HL-60/S4 treated with phorbol 12-myristate 13-acetate at 8.2 ng/mL for 4 days and 3 days (cell line): ENCODE measurements at regions not wholly inside any gene's neighbourhood (a gene's known extent, or its start where the extent isn't known, plus 50 kb on each side); places are given as distances from the start of the nearest gene placed in this dataset.

ENCODE experiments used
- in situ Hi-C: fragments of 300-500 bp; cut with MboI; formaldehyde crosslinking; loops from 2 replicates; pipeline ENCODE4 v1.15.0; 2022; ENCODE audit warnings: low sequenced_read_pairs

GRCh38 chr1:39085174-39085573, 59.0 kb downstream of the NDUFS5 start:
- in situ Hi-C loops = no loop called here

DNA sequence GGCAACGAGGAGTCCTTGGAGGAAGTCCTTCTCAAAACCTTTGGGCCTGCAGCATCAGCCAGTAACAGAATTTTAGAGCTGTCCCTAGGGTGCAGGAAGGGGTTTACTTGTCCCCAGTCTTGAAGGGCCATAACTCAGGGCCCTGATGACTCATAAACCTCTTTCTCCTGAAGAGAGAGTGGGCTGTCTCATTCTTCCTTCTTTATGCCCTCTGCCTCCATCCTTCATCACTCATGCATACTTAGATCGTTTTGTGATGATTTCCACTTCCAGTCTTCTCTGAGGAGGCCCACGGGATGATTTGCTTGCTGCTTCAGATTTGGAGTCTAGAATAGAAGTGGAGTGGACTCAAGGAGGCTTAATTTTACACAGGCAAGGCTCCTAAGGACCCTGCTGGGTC, 60.2 kb downstream of the NDUFS5 start:
- in situ Hi-C loops = no loop called here

DNA sequence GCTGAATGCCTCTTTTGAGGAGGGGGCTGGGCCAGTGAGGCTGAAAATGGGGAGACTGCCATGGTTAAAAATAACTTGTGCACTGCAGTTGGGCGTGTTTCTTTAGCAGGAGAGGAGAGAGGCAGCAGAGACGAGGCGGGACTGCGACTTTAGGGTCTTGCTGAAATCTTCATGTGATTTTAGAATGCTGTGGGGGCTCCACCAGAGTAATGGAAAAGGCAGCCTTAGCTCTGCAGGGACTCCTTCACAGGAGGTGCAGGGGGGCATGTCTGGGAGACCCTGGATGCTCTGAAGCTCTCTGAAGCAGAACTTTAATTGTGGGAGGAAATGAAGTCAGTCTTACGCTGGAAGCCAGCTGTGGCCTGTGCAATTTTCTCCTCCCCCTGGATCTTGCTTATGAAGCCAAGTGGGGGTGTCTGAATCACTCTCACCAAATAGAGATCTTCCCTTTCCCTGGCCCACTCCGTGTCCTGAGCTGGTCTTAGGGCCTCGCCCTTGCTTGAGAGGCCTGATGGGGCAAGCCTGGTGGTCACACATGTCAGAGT, 60.8 kb downstream of the NDUFS5 start:
- in situ Hi-C loops = no loop called here

DNA sequence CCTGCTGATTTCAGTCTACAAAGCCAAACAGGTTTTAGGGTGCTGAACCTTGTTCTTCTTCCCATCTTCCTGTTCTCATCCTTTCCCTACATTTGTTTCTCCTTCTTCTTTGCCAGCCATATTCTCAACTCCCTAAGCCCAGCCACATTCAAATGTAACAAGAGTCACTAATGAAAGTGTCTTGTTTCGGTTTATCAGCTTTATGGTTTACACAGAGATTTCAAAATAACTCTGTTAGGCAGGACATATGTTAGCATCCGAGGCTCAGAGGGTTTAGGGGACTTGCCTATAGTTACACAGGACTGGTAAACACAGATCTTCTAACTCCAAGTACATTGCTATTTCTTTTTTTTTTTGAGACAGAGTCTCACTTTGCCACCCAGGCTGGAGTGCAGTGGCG, 61.3 kb downstream of the NDUFS5 start:
- in situ Hi-C loops = no loop called here

DNA sequence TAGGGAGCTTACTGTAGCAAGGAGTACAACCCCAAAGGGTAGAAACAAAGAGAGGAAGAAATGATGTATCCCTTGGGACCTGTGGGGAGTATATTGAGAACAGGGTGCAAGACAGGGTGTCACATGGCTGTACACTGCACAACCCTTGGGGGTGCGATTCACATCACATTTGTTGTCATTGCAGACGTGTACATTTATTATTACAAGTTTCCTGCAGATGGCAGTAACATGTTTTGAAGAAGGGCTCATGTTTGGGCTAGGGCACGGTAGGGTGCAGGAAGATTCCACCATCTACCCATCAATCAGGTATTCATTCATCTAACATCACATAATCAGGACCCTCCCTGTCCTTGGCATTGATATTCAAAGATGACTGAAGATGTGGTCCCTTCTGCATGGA, 62.5 kb downstream of the NDUFS5 start:
- in situ Hi-C loops = no loop called here

- in situ Hi-C loops = no loop called here
These were observed 63.9 kb downstream of the NDUFS5 start for GRCh38 chr1:39089931-39090521.

DNA sequence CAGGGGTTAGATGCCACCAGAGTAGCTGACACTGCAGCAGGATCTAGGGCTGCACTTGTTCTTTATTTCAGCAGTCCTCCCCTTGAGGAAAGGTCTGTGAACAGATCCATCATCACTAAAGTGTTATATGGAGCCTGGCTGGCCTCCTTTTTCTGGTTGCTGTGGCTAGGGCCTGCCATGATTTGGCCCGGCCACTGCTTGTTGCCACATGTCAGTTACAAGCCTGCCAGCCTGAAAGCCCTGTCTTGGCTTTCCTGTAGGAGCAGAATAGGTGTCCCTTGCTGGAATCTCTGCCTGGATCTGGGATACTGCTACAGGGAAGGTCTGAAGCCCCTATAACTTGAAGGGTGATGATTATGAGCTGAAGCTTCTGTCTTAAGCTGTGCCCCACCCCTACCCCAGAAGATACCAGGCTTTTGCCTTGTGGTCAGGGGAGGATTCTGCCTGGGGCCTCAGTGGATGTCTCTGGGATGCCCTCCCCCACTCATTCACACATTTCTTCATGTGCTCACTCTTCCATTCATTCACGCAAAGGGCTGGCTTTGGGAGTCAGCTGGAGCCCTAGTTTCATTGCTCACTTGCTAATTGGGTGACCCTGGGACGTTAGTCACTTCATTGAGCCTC, 64.7 kb downstream of the NDUFS5 start:
- in situ Hi-C loops = no loop called here

DNA sequence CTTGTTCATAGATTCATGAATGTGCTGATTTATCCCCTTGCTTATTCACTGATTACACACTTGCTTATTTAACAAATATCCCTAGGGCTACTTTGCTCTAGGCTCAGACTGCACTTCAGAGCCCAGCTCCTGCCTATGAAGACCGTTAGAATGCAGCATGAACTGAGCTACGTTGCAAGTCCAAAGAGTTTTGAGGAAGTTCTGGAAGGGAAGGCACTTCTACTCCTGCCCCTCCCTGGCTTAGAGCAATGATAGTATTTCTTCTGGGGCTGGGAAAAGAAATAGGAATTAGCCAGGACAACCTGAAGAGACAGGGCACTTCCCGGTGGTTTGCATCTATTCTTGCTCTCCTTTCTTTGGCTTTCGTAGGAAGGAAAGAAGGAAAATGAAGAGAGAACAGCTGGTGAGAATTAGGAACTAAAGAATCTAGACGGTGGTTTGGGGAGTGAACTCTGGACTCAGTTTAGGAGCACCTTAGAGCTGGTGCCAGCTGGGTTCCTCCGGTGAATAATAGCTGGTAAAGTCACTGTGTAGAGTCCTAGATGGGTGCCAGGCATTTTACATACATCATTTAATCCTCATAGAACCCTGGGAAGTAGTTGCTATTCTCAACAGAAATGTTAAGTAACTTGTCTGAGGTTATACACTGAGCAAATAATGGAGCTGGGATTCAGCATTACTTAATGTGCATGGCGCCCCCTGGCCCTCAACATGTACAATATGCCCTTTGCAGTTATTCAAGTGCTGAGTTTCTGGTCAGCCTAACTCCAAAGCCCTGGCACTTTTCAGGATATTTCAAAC, 65.9 kb downstream of the NDUFS5 start:
- in situ Hi-C loops = no loop called here

DNA sequence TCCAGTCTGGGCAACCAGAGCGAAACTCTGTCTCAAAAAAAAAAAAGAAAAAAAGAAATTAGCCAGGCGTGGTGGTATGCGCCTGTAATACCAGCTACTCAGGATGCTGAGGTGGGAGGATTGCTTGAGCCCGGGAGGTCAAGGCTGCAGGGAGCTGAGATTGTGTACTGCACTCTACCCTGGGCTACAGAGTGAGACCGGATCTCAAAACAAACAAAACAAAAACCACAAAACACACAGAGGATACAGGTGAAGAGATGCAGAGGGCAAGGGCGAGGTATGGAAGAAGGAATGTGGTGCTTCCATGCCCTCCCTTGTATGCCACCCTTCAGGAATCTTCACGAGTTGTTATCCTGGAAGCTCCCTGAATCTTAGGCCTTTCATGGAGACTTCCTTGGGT, 68.5 kb downstream of the NDUFS5 start:
- in situ Hi-C loops = no loop called here

- in situ Hi-C loops = no loop called here
These were observed 72.5 kb downstream of the NDUFS5 start for GRCh38 chr1:39098546-39099250.

GRCh38 chr1:39102537-39103327, 76.6 kb downstream of the NDUFS5 start:
- in situ Hi-C loops = loop anchor here (10.0 kb wide), 1 partner anchor 162 kb away; no protein-coding TSS in a partner anchor

- in situ Hi-C loops = loop anchor here (10.0 kb wide), 1 partner anchor 161 kb away; no protein-coding TSS in a partner anchor
These were observed 77.4 kb downstream of the NDUFS5 start for GRCh38 chr1:39103328-39104157.

DNA sequence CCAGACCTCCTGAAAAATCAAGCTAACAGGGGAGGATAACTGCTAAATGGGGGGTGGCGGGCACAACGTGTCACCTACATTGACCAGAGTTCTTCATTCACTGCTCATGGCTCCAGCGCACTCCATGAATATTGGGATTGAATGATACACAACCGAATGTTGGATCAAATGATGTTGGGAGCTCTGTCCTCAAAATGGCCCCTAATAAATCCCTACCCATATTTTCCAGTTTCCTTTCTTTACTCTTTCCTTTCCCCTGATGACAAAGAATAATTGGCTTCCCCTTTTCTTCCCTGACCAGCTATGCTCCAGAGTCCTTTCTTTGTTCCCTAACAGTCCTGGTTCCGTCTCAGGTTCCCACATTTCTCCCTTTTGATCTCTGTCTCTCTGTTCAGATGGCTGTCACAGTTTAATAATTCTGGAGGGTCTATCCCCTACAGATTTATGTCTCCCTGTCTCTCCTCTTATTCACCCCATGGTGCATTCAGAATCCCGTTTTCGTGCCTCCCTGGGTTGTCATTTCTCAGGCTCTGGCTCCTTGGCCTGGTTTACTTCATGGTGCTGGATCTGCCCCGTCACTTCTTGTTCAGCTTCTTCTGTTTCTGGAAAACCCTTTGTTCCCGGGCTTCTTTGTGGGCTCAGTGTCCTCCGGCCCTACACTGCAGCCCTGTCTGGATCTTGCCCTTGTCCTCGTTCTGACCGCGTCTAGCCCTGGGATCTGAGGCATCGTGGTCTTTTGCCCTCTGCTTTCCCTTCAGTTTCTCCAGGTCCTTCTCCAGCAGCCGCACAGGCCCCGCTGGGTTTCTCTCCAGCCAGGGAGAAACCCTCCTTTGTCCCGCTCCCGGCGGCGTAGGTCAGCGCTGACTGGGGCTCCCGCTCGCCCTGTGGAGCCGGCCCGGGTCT, 78.3 kb downstream of the NDUFS5 start:
- in situ Hi-C loops = loop anchor here (10.0 kb wide), 1 partner anchor 160 kb away; no protein-coding TSS in a partner anchor

GRCh38 chr1:39105061-39105840, 79.1 kb downstream of the NDUFS5 start:
- in situ Hi-C loops = loop anchor here (10.0 kb wide), 1 partner anchor 160 kb away; no protein-coding TSS in a partner anchor

- in situ Hi-C loops = loop anchor here (10.0 kb wide), 1 partner anchor 159 kb away; no protein-coding TSS in a partner anchor
These were observed 80.0 kb downstream of the NDUFS5 start for GRCh38 chr1:39105841-39106765.

DNA sequence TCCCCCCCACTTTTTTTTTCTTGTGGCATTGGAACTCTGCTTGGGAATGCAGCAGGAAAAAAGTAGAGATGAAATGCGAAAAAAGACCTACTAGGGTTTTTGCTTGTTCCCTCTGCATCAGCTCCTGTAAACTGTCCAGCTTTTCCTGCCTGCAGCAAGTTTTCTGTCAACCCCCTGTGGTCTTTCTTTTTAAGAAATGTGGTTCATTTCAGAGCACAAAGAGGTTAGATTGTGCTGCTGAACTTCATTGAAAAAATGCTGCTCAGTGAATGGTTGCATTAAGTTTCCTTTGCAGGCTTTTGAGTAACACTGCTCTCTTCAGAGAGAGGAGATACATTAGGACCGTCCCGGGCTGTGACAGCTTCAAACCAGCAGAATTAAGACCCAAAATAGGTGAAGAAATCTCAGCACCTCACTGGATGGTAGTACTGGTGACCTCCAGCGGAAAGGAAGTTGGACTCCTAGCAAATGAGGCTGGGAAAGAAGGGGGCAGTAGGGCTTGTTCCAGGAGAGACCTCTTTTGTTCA, 80.7 kb downstream of the NDUFS5 start:
- in situ Hi-C loops = loop anchor here (10.0 kb wide), 1 partner anchor 158 kb away; no protein-coding TSS in a partner anchor
